Fibroblast of skin of right quadriceps (primary cell): ENCODE measurements at regions not wholly inside any gene's neighbourhood (a gene's known extent, or its start where the extent isn't known, plus 50 kb on each side); places are given as distances from the start of the nearest gene placed in this dataset.
"Not testable (repeated sequence)": the region's sequence is repeated elsewhere in the genome, so short reads cannot be mapped to it uniquely, and the experiment has no call there.

Experiments used
- DNase-seq: peaks from one replicate; pipeline ENCODE4 v3.0.0-alpha.2; 2013

- DNase-seq, result no peak
Observed at GRCh38 chr5:120155873-120156272, 308.2 kb upstream of the PRR16 start.

- no peak for DNase-seq
Observed at GRCh38 chr5:120158211-120158610, 305.9 kb upstream of the PRR16 start.

- DNase-seq, result no peak
Observed at GRCh38 chr5:120159155-120159554, 304.9 kb upstream of the PRR16 start.

- peak; percentile 88 for DNase-seq
Observed at GRCh38 chr5:120160124-120160895, 303.8 kb upstream of the PRR16 start.

- peak; percentile 64 for DNase-seq
Observed at GRCh38 chr5:120162321-120162720, 301.8 kb upstream of the PRR16 start.

- DNase-seq, result no peak
Observed at GRCh38 chr5:120164037-120164436, 300.1 kb upstream of the PRR16 start.

GRCh38 chr5:120164986-120165385, 299.1 kb upstream of the PRR16 start:
- DNase-seq, result no peak

GRCh38 chr5:120173125-120173524, 291.0 kb upstream of the PRR16 start:
- DNase-seq, result no peak

- DNase-seq, result no peak
Observed at GRCh38 chr5:120174089-120174488, 290.0 kb upstream of the PRR16 start.

- not testable (repeated sequence) for DNase-seq
Observed at GRCh38 chr5:120181238-120181637, 282.9 kb upstream of the PRR16 start.

- DNase-seq, result not testable (repeated sequence)
Observed at GRCh38 chr5:120194650-120195049, 269.4 kb upstream of the PRR16 start.

GRCh38 chr5:120199559-120199958, 264.5 kb upstream of the PRR16 start:
- DNase-seq, result no peak

- peak; percentile 15 for DNase-seq
Observed at GRCh38 chr5:120207129-120207528, 257.0 kb upstream of the PRR16 start.

- DNase-seq, result no peak
Observed at GRCh38 chr5:120217001-120217400, 247.1 kb upstream of the PRR16 start.

- no peak for DNase-seq
Observed at GRCh38 chr5:120219988-120220387, 244.1 kb upstream of the PRR16 start.

GRCh38 chr5:120225524-120225923, 238.6 kb upstream of the PRR16 start:
- DNase-seq, result no peak

GRCh38 chr5:120228262-120229031, 235.7 kb upstream of the PRR16 start:
- DNase-seq, result no peak

GRCh38 chr5:120229036-120229435, 235.1 kb upstream of the PRR16 start:
- DNase-seq, result no peak

- DNase-seq, result no peak
Observed at GRCh38 chr5:120231563-120231962, 232.5 kb upstream of the PRR16 start.

- DNase-seq, result no peak
Observed at GRCh38 chr5:120236360-120236759, 227.7 kb upstream of the PRR16 start.

GRCh38 chr5:120239086-120239485, 225.0 kb upstream of the PRR16 start:
- peak; percentile 17 for DNase-seq

- DNase-seq, result peak; percentile 58
Observed at GRCh38 chr5:120240706-120241105, 223.4 kb upstream of the PRR16 start.

GRCh38 chr5:120241400-120241799, 222.7 kb upstream of the PRR16 start:
- DNase-seq, result no peak

GRCh38 chr5:120251898-120252297, 212.2 kb upstream of the PRR16 start:
- no peak for DNase-seq
